H1 (cell line): ENCODE measurements at regions not wholly inside any gene's neighbourhood (a gene's known extent, or its start where the extent isn't known, plus 50 kb on each side); places are given as distances from the start of the nearest gene placed in this dataset.

ENCODE experiments used
- CTCF ChIA-PET: fragments of 300-600 bp; sonication (Branson Sonifier 250); formaldehyde crosslinking; loops from one replicate; lab custom pipeline; 2021; ENCODE audit not compliant: partially characterized antibody; lab: Charles Lee
- POLR2A ChIA-PET: fragments of 300-600 bp; sonication (Branson Sonifier 250); formaldehyde crosslinking; loops from one replicate; lab custom pipeline; 2021; ENCODE audit warnings: inconsistent platforms; ENCODE audit not compliant: partially characterized antibody; lab: Charles Lee
- DNase-seq, 2 experiments: peaks; one replicate each; pipeline versions ENCODE4 v3.0.0 to v3.0.0-alpha.2; 2010 to 2022; ENCODE audit warnings: low spot score in 2 of 2, low read depth in 1 of 2, mixed read lengths in 1 of 2
- FAIRE-seq: peaks from 2 replicates; lab custom pipeline; 2011; peaks lifted over from hg19 to GRCh38; lab: Jason Lieb, UNC
- H2AFZ ChIP-seq: 2 replicates; pipeline ENCODE4 v1.8.1; 2012; ENCODE audit warnings: low read length, inconsistent platforms
- H2AK5ac ChIP-seq: 2 replicates; pipeline ENCODE4 v1.6.1; 2013; ENCODE audit warnings: low read depth, low read length
- H2BK120ac ChIP-seq: replicated peaks from 2 replicates; pipeline ENCODE3; 2013; ENCODE audit warnings: low read depth, low read length, inconsistent platforms
- H2BK12ac ChIP-seq: 2 replicates; pipeline ENCODE4 v1.6.1; 2013; ENCODE audit warnings: low read depth, low read length
- H2BK15ac ChIP-seq: 2 replicates; pipeline ENCODE4 v1.6.1; 2013; ENCODE audit warnings: low read length
- H2BK20ac ChIP-seq: 2 replicates; pipeline ENCODE4 v1.6.1; 2013; ENCODE audit warnings: low read length
- H2BK5ac ChIP-seq: 2 replicates; pipeline ENCODE4 v1.6.1; 2013; ENCODE audit warnings: low read depth, low read length
- H3K14ac ChIP-seq: 2 replicates; pipeline ENCODE4 v1.6.1; 2013; ENCODE audit warnings: inconsistent platforms; ENCODE audit not compliant: insufficient read length
- H3K18ac ChIP-seq: 2 replicates; pipeline ENCODE4 v1.6.1; 2013; ENCODE audit warnings: low read length; ENCODE audit errors: extremely low read depth
- H3K23ac ChIP-seq: 2 replicates; pipeline ENCODE4 v1.6.1; 2013; ENCODE audit warnings: inconsistent platforms; ENCODE audit not compliant: insufficient read length
- H3K23me2 ChIP-seq: 2 replicates; pipeline ENCODE4 v1.6.1; 2013; ENCODE audit warnings: low read depth, low read length
- H3K27ac ChIP-seq: 2 replicates; pipeline ENCODE4 v1.6.1; 2011; ENCODE audit warnings: low read depth, low read length, inconsistent platforms
- H3K27me3 ChIP-seq, 4 experiments: replicated peaks in 1 of 4; 1 replicate in 1 of 4; 2 replicates in 3 of 4; pipeline versions ENCODE4 v1.6.1 to v1.8.1; 2011 to 2013; ENCODE audit warnings: low read length in 3 of 4, mild to moderate bottlenecking in 3 of 4, inconsistent platforms in 2 of 4, mixed read lengths in 2 of 4, moderate library complexity in 1 of 4; ENCODE audit not compliant: control insufficient read depth in 3 of 4, insufficient read depth in 3 of 4; ENCODE audit errors: extremely low read depth in 1 of 4
- H3K36me3 ChIP-seq, 4 experiments: 2 replicates each; pipeline versions ENCODE4 v1.6.1 to v1.8.1; 2011 to 2013; ENCODE audit warnings: mild to moderate bottlenecking in 4 of 4, low read length in 3 of 4, moderate library complexity in 2 of 4, control low read depth in 1 of 4, inconsistent platforms in 1 of 4; ENCODE audit not compliant: insufficient read depth in 4 of 4, control insufficient read depth in 2 of 4
- H3K4ac ChIP-seq: replicated peaks from 2 replicates; pipeline ENCODE3; 2013; ENCODE audit warnings: low read length, low read depth, mixed read lengths, inconsistent platforms; ENCODE audit not compliant: insufficient read length
- H3K4me1 ChIP-seq, 4 experiments: replicated peaks in 1 of 4; 1 replicate in 1 of 4; 2 replicates in 3 of 4; pipeline versions ENCODE4 v1.6.1 to v1.8.1; 2011 to 2013; ENCODE audit warnings: low read length in 3 of 4, inconsistent platforms in 2 of 4, mixed read lengths in 1 of 4; ENCODE audit not compliant: insufficient read depth in 4 of 4, control insufficient read depth in 3 of 4
- H3K4me2 ChIP-seq, 2 experiments: 2 replicates each; pipeline versions ENCODE4 v1.6.1 to v1.8.1; 2011 to 2013; ENCODE audit warnings: low read depth in 2 of 2, low read length in 2 of 2, control low read depth in 1 of 2, inconsistent platforms in 1 of 2, mild to moderate bottlenecking in 1 of 2; ENCODE audit not compliant: insufficient read depth in 1 of 2
- H3K4me3 ChIP-seq, 4 experiments: fragments of 200-600, 300-600 bp in 1 of 4; sonication (generic), shearing (Covaris generic), sonication (Bioruptor Twin) in 1 of 4; 2 replicates each; pipeline versions ENCODE4 v1.5.1 to v1.8.1; 2011 to 2016; ENCODE audit warnings: low read length in 4 of 4, low read depth in 3 of 4, control low read depth in 2 of 4, inconsistent platforms in 2 of 4, mild to moderate bottlenecking in 2 of 4, mixed read lengths in 1 of 4, moderate library complexity in 1 of 4; ENCODE audit not compliant: insufficient read depth in 2 of 4; ENCODE audit errors: extremely low read depth in 1 of 4
- H3K56ac ChIP-seq: replicated peaks from 2 replicates; pipeline ENCODE3; 2013; ENCODE audit warnings: low read depth, mild to moderate bottlenecking, mixed read lengths, low read length, inconsistent platforms; ENCODE audit not compliant: insufficient read length
- H3K79me1 ChIP-seq: 2 replicates; pipeline ENCODE4 v1.6.1; 2013; ENCODE audit warnings: low read depth, low read length, control low read depth
- H3K79me2 ChIP-seq, 2 experiments: 2 replicates each; pipeline versions ENCODE4 v1.6.1 to v1.8.1; 2012 to 2013; ENCODE audit warnings: low read length in 2 of 2, mild to moderate bottlenecking in 2 of 2, inconsistent platforms in 1 of 2; ENCODE audit not compliant: insufficient read depth in 2 of 2, control insufficient read depth in 1 of 2
- H3K9ac ChIP-seq, 4 experiments: replicated peaks in 1 of 4; 1 replicate in 1 of 4; 2 replicates in 3 of 4; pipeline versions ENCODE4 v1.6.1 to v1.8.1; 2011 to 2013; ENCODE audit warnings: low read depth in 3 of 4, low read length in 3 of 4, control low read depth in 2 of 4, mild to moderate bottlenecking in 2 of 4, moderate library complexity in 2 of 4, inconsistent platforms in 1 of 4; ENCODE audit errors: extremely low read depth in 1 of 4
- H3K9me3 ChIP-seq, 2 experiments: 2 replicates each; pipeline versions ENCODE4 v1.6.1 to v1.8.1; 2012 to 2013; ENCODE audit warnings: mild to moderate bottlenecking in 2 of 2, moderate library complexity in 2 of 2, control low read depth in 1 of 2, inconsistent platforms in 1 of 2, low read depth in 1 of 2, low read length in 1 of 2, mixed read lengths in 1 of 2; ENCODE audit not compliant: insufficient read depth in 2 of 2
- H4K20me1 ChIP-seq, 2 experiments: replicated peaks in 1 of 2; 2 replicates each; pipeline versions ENCODE3 to v1.8.1; 2011 to 2013; ENCODE audit warnings: inconsistent platforms in 2 of 2, low read length in 2 of 2, mild to moderate bottlenecking in 1 of 2; ENCODE audit not compliant: insufficient read depth in 2 of 2, control insufficient read depth in 1 of 2
- H4K5ac ChIP-seq: 2 replicates; pipeline ENCODE4 v1.6.1; 2013; ENCODE audit warnings: low read length, low read depth, mixed read lengths, inconsistent platforms; ENCODE audit not compliant: insufficient read length
- H4K8ac ChIP-seq: 2 replicates; pipeline ENCODE4 v1.8.0; 2013; ENCODE audit warnings: mild to moderate bottlenecking, moderate library complexity, low read length, inconsistent platforms; ENCODE audit not compliant: insufficient read depth; ENCODE audit errors: extremely low read depth
- H4K91ac ChIP-seq: replicated peaks from 2 replicates; pipeline ENCODE3; 2013; ENCODE audit warnings: low read length, mixed read lengths, inconsistent platforms; ENCODE audit not compliant: insufficient read length
- CBX5 ChIP-seq: fragments of 300-800, 300-1000 bp; sonication (generic); IDR thresholded peaks from 2 replicates; pipeline ENCODE4 v1.7.1; 2016; ENCODE audit warnings: antibody characterized with exemption, low read length, low read depth
- CEBPB ChIP-seq: IDR thresholded peaks from 2 replicates; pipeline ENCODE4 v1.6.1; 2012; ENCODE audit warnings: low read depth, low read length
- CREB1 ChIP-seq: IDR thresholded peaks from 2 replicates; pipeline ENCODE4 v1.6.1; 2012; ENCODE audit warnings: inconsistent platforms
- CTCF ChIP-seq, 3 experiments: IDR thresholded peaks; 1 replicate in 2 of 3; 2 replicates in 1 of 3; pipeline versions ENCODE4 v1.5.1 to v1.6.1; 2011; ENCODE audit warnings: low read length in 3 of 3, mild to moderate bottlenecking in 3 of 3, inconsistent platforms in 2 of 3, low read depth in 1 of 3, moderate library complexity in 1 of 3; ENCODE audit not compliant: insufficient read depth in 1 of 3; ENCODE audit errors: control extremely low read depth in 1 of 3
- GTF2F1 ChIP-seq: IDR thresholded peaks from 2 replicates; pipeline ENCODE4 v1.6.1; 2012; ENCODE audit warnings: low read depth, low read length, improper control_type of control experiment, borderline replicate concordance
- HDAC2 ChIP-seq, 2 experiments: fragments of 300-600 bp in 1 of 2; sonication (generic) in 1 of 2; IDR thresholded peaks; 2 replicates each; pipeline ENCODE4 v1.6.1; 2011 to 2012; ENCODE audit warnings: low read depth in 2 of 2, low read length in 2 of 2, mild to moderate bottlenecking in 2 of 2, moderate library complexity in 2 of 2, borderline replicate concordance in 1 of 2, inconsistent platforms in 1 of 2
- KDM4A ChIP-seq: IDR thresholded peaks from one replicate; pipeline ENCODE4 v1.7.1; 2012; ENCODE audit warnings: low read depth, mild to moderate bottlenecking, moderate library complexity, low read length, inconsistent platforms; ENCODE audit not compliant: severe bottlenecking
- RAD21 ChIP-seq, 2 experiments: IDR thresholded peaks in 1 of 2; conservative IDR thresholded peaks in 1 of 2; 2 replicates each; pipeline ENCODE4 v1.6.1; 2011; ENCODE audit warnings: low read depth in 2 of 2, low read length in 2 of 2, improper control_type of control experiment in 1 of 2, inconsistent platforms in 1 of 2, mild to moderate bottlenecking in 1 of 2, moderate library complexity in 1 of 2
- SP4 ChIP-seq: IDR thresholded peaks from 2 replicates; pipeline ENCODE4 v1.6.1; 2012; ENCODE audit warnings: low read length, inconsistent platforms
- TAF1 ChIP-seq: IDR thresholded peaks from 2 replicates; pipeline ENCODE4 v1.6.1; 2011; ENCODE audit warnings: mild to moderate bottlenecking, low read depth, low read length
- TEAD4 ChIP-seq: IDR thresholded peaks from 2 replicates; pipeline ENCODE4 v1.6.1; 2012; ENCODE audit warnings: low read depth, low read length, inconsistent platforms, mixed read lengths
- WGBS, 2 experiments: shearing (Covaris generic) in 1 of 2; methylation state at CpG; one replicate each; pipeline versions ENCODE4 v1.1.6 to v1.1.7; 2013 to 2015; ENCODE audit warnings: low lambda C conversion rate in 2 of 2, mixed read lengths in 2 of 2, inconsistent platforms in 1 of 2, low coverage in 1 of 2, missing lambda C conversion rate in 1 of 2; ENCODE audit not compliant: insufficient replicate concordance in 2 of 2, insufficient coverage in 1 of 2, insufficient read length in 1 of 2; ENCODE audit errors: extremely low coverage in 1 of 2, missing lambda C conversion rate in 1 of 2; 5-methylcytosine and 5-hydroxymethylcytosine counted together

GRCh38 chr1:233440951-233441401, 113.5 kb downstream of the MAP3K21 start:
- Histone ChIP-seq H3K23me2 (no peaks in the 10 kb centered on the region), H4K20me1 (no peaks in the 10 kb centered on the region), H3K9me3 (peaks cover 4 to 7% of the 10 kb centered on the region in 2 experiments; a peak in 3 of 4 replicates), H3K27ac (no peak overlapping the region), H3K9ac (no peak overlapping the region), H3K4ac (no peak overlapping the region), H3K4me3 (no peak overlapping the region), H4K91ac (no peak overlapping the region), H2BK15ac (no peak overlapping the region), H3K56ac (no peak overlapping the region), H2AFZ (peak overlapping the region; percentile 84), H4K8ac (no peak overlapping the region), H2BK12ac (no peak overlapping the region), H3K23ac (no peak overlapping the region), H2BK20ac (no peak overlapping the region), H3K79me2 (no peaks in the 10 kb centered on the region), H3K18ac (peak overlapping the region; percentile 42; the same call in 1 of the 2 replicates), H3K36me3 (no peaks in the 10 kb centered on the region), H3K79me1 (no peaks in the 10 kb centered on the region), H3K14ac (no peak overlapping the region), H4K5ac (no peak overlapping the region), H2BK120ac (no peak overlapping the region), H3K27me3 (no peaks in the 10 kb centered on the region), H2BK5ac (no peak overlapping the region), H3K4me1 (peaks cover 0 to 6% (median 2%) of the 10 kb centered on the region in 4 experiments; a peak in 2 of 7 replicates), H3K4me2 (no peak overlapping the region), H2AK5ac (no peak overlapping the region)
- 27% methylated on average over 9 of the region's 9 CpGs; no CpG with 5 or more reads in 1 of the 2 experiments for WGBS, 2 experiments
- peak; percentile 51 to 54 for DNase-seq
- CTCF ChIA-PET: interaction anchor here (0.7 to 6.8 kb wide), 77 partner anchors 12 to 730 kb away, joined by 3 to 51 read pairs (median 4); partner anchors contain the start of genes KCNK1 and SLC35F3
- POLR2A ChIA-PET: no interaction called here
- peak; percentile 96 for FAIRE-seq
- TF ChIP-seq CEBPB (no peak), RAD21 (IDR thresholded peaks at IDR 0.05 in 1 of 2, conservative IDR thresholded peaks at IDR 0.05 in 1 of 2; ENCODE audit: low read depth in 2 of 2, low read length in 2 of 2) (peak; percentile 94 to 96), CTCF (IDR thresholded peaks at IDR 0.05; ENCODE audit: control extremely low read depth in 1 of 3, insufficient read depth in 1 of 3, low read depth in 1 of 3, low read length in 3 of 3) (peak in 2 of 3 experiments; percentile 71 to 77; a peak in 3 of 4 replicates), CBX5 (no peak), TAF1 (peak; percentile 46; the same call in 1 of the 2 replicates), TEAD4 (no peak), KDM4A (no peak), GTF2F1 (no peak), SP4 (no peak), HDAC2 (IDR thresholded peaks at IDR 0.05; ENCODE audit: borderline replicate concordance in 1 of 2, low read depth in 2 of 2, low read length in 2 of 2) (no peak), CREB1 (0 out of 2 replicates have a peak, but pooled peaks have one; percentile 22)
